MM.1S (cell line): ENCODE measurements at regions not wholly inside any gene's neighbourhood (a gene's known extent, or its start where the extent isn't known, plus 50 kb on each side); places are given as distances from the start of the nearest gene placed in this dataset.

Experiments
- DNase-seq: peaks from one replicate; pipeline ENCODE4 v3.0.0-alpha.2; 2015
- H2AFZ ChIP-seq: fragments of 300-600 bp; sonication (generic); 2 replicates; pipeline ENCODE4 v1.6.0; 2016; ENCODE audit warnings: antibody characterized with exemption, low read length
- H3F3A ChIP-seq: fragments of 300-600 bp; sonication (generic); 2 replicates; pipeline ENCODE4 v1.6.1; 2016; ENCODE audit warnings: mild to moderate bottlenecking, antibody characterized with exemption, low read length, moderate library complexity, mixed read lengths; ENCODE audit not compliant: insufficient read depth
- H3K27ac ChIP-seq: fragments of 300-600 bp; sonication (generic); 2 replicates; pipeline ENCODE4 v1.5.1; 2016; ENCODE audit warnings: mild to moderate bottlenecking, low read length
- H3K27me3 ChIP-seq: fragments of 300-600 bp; sonication (generic); replicated peaks from 2 replicates; pipeline ENCODE4 v1.6.0; 2016; ENCODE audit warnings: low read length; ENCODE audit not compliant: insufficient read depth
- H3K36me3 ChIP-seq: fragments of 300-600 bp; sonication (generic); replicated peaks from 2 replicates; pipeline ENCODE4 v1.6.1; 2016; ENCODE audit warnings: mild to moderate bottlenecking, low read length, mixed read lengths; ENCODE audit not compliant: insufficient read depth
- H3K4me1 ChIP-seq: fragments of 300-600 bp; sonication (generic); 2 replicates; pipeline ENCODE4 v1.6.1; 2016; ENCODE audit warnings: low read length, mixed read lengths
- H3K4me2 ChIP-seq: fragments of 300-600 bp; sonication (generic); 2 replicates; pipeline ENCODE4 v1.6.0; 2016; ENCODE audit warnings: low read depth, low read length
- H3K4me3 ChIP-seq: fragments of 300-600 bp; sonication (generic); 2 replicates; pipeline ENCODE4 v1.5.1; 2016; ENCODE audit warnings: low read length, mixed read lengths
- H3K79me2 ChIP-seq: fragments of 300-600 bp; sonication (generic); 2 replicates; pipeline ENCODE4 v1.6.1; 2016; ENCODE audit warnings: mixed run types, low read length, mixed read lengths
- H3K9ac ChIP-seq: fragments of 300-600 bp; sonication (generic); 2 replicates; pipeline ENCODE4 v1.6.1; 2016; ENCODE audit warnings: low read length, mixed read lengths
- H3K9me2 ChIP-seq: fragments of 300-600 bp; sonication (generic); replicated peaks from 2 replicates; pipeline ENCODE4 v1.6.1; 2016; ENCODE audit warnings: mild to moderate bottlenecking, low read length, mixed read lengths; ENCODE audit not compliant: insufficient read depth
- H3K9me3 ChIP-seq: fragments of 300-600 bp; sonication (generic); replicated peaks from 2 replicates; pipeline ENCODE4 v1.6.1; 2016; ENCODE audit warnings: mild to moderate bottlenecking, low read length, mixed read lengths; ENCODE audit not compliant: insufficient read depth
- H4K20me1 ChIP-seq: fragments of 300-600 bp; sonication (generic); 2 replicates; pipeline ENCODE4 v1.6.1; 2016; ENCODE audit warnings: mild to moderate bottlenecking, low read length, moderate library complexity, mixed read lengths; ENCODE audit not compliant: insufficient read depth
- CTCF ChIP-seq: fragments of 300-600 bp; sonication (generic); IDR thresholded peaks from 2 replicates; pipeline ENCODE4 v1.5.1; 2016; ENCODE audit warnings: antibody characterized with exemption, low read length, mixed read lengths
- EZH2 ChIP-seq: fragments of 300-600 bp; sonication (generic); optimal IDR thresholded peaks from 2 replicates; pipeline ENCODE3; 2017; ENCODE audit warnings: low read depth, mild to moderate bottlenecking, antibody characterized with exemption, low read length, mixed read lengths
- EZH2phosphoT487 ChIP-seq: fragments of 300-600 bp; sonication (generic); IDR thresholded peaks from 2 replicates; pipeline ENCODE4 v1.6.1; 2018; ENCODE audit warnings: antibody characterized with exemption, low read length

GRCh38 chr3:132926098-132926497 is 112.1 kb upstream of the TMEM108 start:
- Histone ChIP-seq H3K27ac (no peak overlapping the region), H3F3A (no peaks in the 10 kb centered on the region), H3K4me1 (no peaks in the 10 kb centered on the region), H3K79me2 (no peaks in the 10 kb centered on the region), H3K9me3 (no peaks in the 10 kb centered on the region), H3K4me3 (no peak overlapping the region), H3K4me2 (no peak overlapping the region), H4K20me1 (no peaks in the 10 kb centered on the region), H3K36me3 (no peaks in the 10 kb centered on the region), H3K27me3 (no peaks in the 10 kb centered on the region), H3K9ac (no peak overlapping the region), H2AFZ (no peak overlapping the region), H3K9me2 (no peaks in the 10 kb centered on the region)
- TF ChIP-seq CTCF, result no peak
- no peak for TF ChIP-seq EZH2
- no peak for TF ChIP-seq EZH2phosphoT487
- no peak for DNase-seq

- H3K4me3 ChIP-seq, result no peak overlapping the region
- no peaks in the 10 kb centered on the region for H3K27me3 ChIP-seq
- H3K4me1 ChIP-seq, result no peaks in the 10 kb centered on the region
- no peaks in the 10 kb centered on the region for H4K20me1 ChIP-seq
- H3K4me2 ChIP-seq, result no peak overlapping the region
- no peaks in the 10 kb centered on the region for H3F3A ChIP-seq
- no peaks in the 10 kb centered on the region for H3K36me3 ChIP-seq
- H3K9ac ChIP-seq, result no peak overlapping the region
- TF ChIP-seq EZH2phosphoT487, result no peak
- H2AFZ ChIP-seq, result no peak overlapping the region
- no peak for DNase-seq
- no peaks in the 10 kb centered on the region for H3K79me2 ChIP-seq
- no peak overlapping the region for H3K27ac ChIP-seq
- no peaks in the 10 kb centered on the region for H3K9me2 ChIP-seq
- no peaks in the 10 kb centered on the region for H3K9me3 ChIP-seq
These were observed 112.8 kb upstream of the TMEM108 start for GRCh38 chr3:132925256-132925930.

- no peaks in the 10 kb centered on the region for H3F3A ChIP-seq
- TF ChIP-seq CTCF (no peak), EZH2phosphoT487 (no peak), EZH2 (no peak)
- H3K4me3 ChIP-seq, result no peak overlapping the region
- no peaks in the 10 kb centered on the region for H4K20me1 ChIP-seq
- no peak overlapping the region for H3K9ac ChIP-seq
- no peak overlapping the region for H2AFZ ChIP-seq
- H3K9me2 ChIP-seq, result no peaks in the 10 kb centered on the region
- H3K36me3 ChIP-seq, result no peaks in the 10 kb centered on the region
- H3K27me3 ChIP-seq, result no peaks in the 10 kb centered on the region
- H3K4me1 ChIP-seq, result no peaks in the 10 kb centered on the region
- no peak for DNase-seq
- no peaks in the 10 kb centered on the region for H3K9me3 ChIP-seq
- H3K79me2 ChIP-seq, result no peaks in the 10 kb centered on the region
- no peak overlapping the region for H3K27ac ChIP-seq
- no peak overlapping the region for H3K4me2 ChIP-seq
These were observed 122.1 kb upstream of the TMEM108 start for GRCh38 chr3:132916096-132916495.

- Histone ChIP-seq H3K27me3 (no peaks in the 10 kb centered on the region), H2AFZ (no peak overlapping the region), H3K9me3 (no peaks in the 10 kb centered on the region), H3K4me1 (no peaks in the 10 kb centered on the region), H3K27ac (no peak overlapping the region), H3K4me2 (no peak overlapping the region), H3K4me3 (no peak overlapping the region), H3K9ac (no peak overlapping the region), H3K36me3 (no peaks in the 10 kb centered on the region), H3K79me2 (no peaks in the 10 kb centered on the region), H3F3A (no peaks in the 10 kb centered on the region), H3K9me2 (no peaks in the 10 kb centered on the region), H4K20me1 (no peaks in the 10 kb centered on the region)
- no peak for DNase-seq
- TF ChIP-seq CTCF (peak; percentile 8), EZH2 (no peak)
These were observed 125.8 kb upstream of the TMEM108 start for GRCh38 chr3:132912416-132912753.
